ENCODE measurements at regions not wholly inside any gene's neighbourhood (a gene's known extent, or its start where the extent isn't known, plus 50 kb on each side); places are given as distances from the start of the nearest gene placed in this dataset.
"Not testable (repeated sequence)": the region's sequence is repeated elsewhere in the genome, so short reads cannot be mapped to it uniquely, and the experiment has no call there.

GRCh38 chr5:176114825-176115224 lies 123.4 kb upstream of the SIMC1 start:
- TF ChIP-seq CTCF (IDR thresholded peaks at IDR 0.05; ENCODE audit: insufficient read depth, low read length); POLR2AphosphoS5 (IDR thresholded peaks at IDR 0.05; ENCODE audit: low read depth); GABPA (IDR thresholded peaks at IDR 0.05; ENCODE audit: low read depth); REST (IDR thresholded peaks at IDR 0.05; ENCODE audit: insufficient replicate concordance, low read depth); SPI1 (IDR thresholded peaks at IDR 0.05; ENCODE audit: borderline replicate concordance, low read depth): not testable (repeated sequence)
